IMR-90 (cell line): ENCODE measurements at regions not wholly inside any gene's neighbourhood (a gene's known extent, or its start where the extent isn't known, plus 50 kb on each side); places are given as distances from the start of the nearest gene placed in this dataset.

Experiments used
- ATAC-seq: fragments of 200-7000 bp; cut with Tn5 transposase; 2 replicates; pipeline ENCODE4 v1.9.1; 2020; ENCODE audit warnings: low read depth, mild to moderate bottlenecking, moderate library complexity
- BruUV-seq: library from RNA; stranded (reverse); fragments of 400-500 nt; replicated peaks from 2 replicates; lab custom pipeline; 2021; lab: Mats Ljungman, UMichigan
- CTCF ChIA-PET: fragments of 300-600 bp; formaldehyde crosslinking; extraction: SDS; loops from one replicate; lab custom pipeline; 2021; ENCODE audit warnings: antibody characterized with exemption; lab: Yijun Ruan, JAX
- POLR2A ChIA-PET: fragments of 300-600 bp; sonication (Branson Sonifier 250); formaldehyde crosslinking; loops from one replicate; lab custom pipeline; 2022; ENCODE audit warnings: antibody characterized with exemption; ENCODE audit not compliant: unreplicated experiment; lab: Charles Lee
- DNase-seq: peaks from one replicate; pipeline ENCODE4 v3.0.0; 2013
- H2AFZ ChIP-seq: replicated peaks from 2 replicates; pipeline ENCODE3; 2013; ENCODE audit warnings: low read length, mild to moderate bottlenecking; ENCODE audit not compliant: poor library complexity
- H2AK5ac ChIP-seq: 2 replicates; pipeline ENCODE4 v1.6.1; 2013; ENCODE audit warnings: low read depth, low read length, inconsistent platforms
- H2AK9ac ChIP-seq: replicated peaks from 2 replicates; pipeline ENCODE3; 2013; ENCODE audit warnings: mild to moderate bottlenecking, low read depth, low read length, moderate library complexity; ENCODE audit not compliant: poor library complexity
- H2BK120ac ChIP-seq: 2 replicates; pipeline ENCODE4 v1.6.1; 2013; ENCODE audit warnings: low read depth, low read length, inconsistent platforms
- H2BK15ac ChIP-seq: 3 replicates; pipeline ENCODE4 v1.6.1; 2013; ENCODE audit warnings: low read depth, low read length, inconsistent platforms
- H2BK20ac ChIP-seq: 2 replicates; pipeline ENCODE4 v1.6.1; 2013; ENCODE audit warnings: low read depth, mild to moderate bottlenecking, inconsistent platforms, low read length, moderate library complexity
- H2BK5ac ChIP-seq: 2 replicates; pipeline ENCODE4 v1.6.1; 2013; ENCODE audit warnings: mild to moderate bottlenecking, low read depth, low read length, inconsistent platforms; ENCODE audit not compliant: poor library complexity, severe bottlenecking
- H3K14ac ChIP-seq: replicated peaks from 2 replicates; pipeline ENCODE4 v1.6.1; 2013; ENCODE audit warnings: low read depth, low read length, inconsistent platforms
- H3K18ac ChIP-seq: 2 replicates; pipeline ENCODE4 v1.6.1; 2013; ENCODE audit warnings: low read depth, low read length, control low read depth
- H3K23ac ChIP-seq: 2 replicates; pipeline ENCODE4 v1.6.1; 2013; ENCODE audit warnings: low read depth, low read length, inconsistent platforms
- H3K27ac ChIP-seq: 2 replicates; pipeline ENCODE4 v1.5.1; 2013; ENCODE audit warnings: mild to moderate bottlenecking, control low read depth, low read length; ENCODE audit not compliant: insufficient read depth
- H3K27me3 ChIP-seq: 2 replicates; pipeline ENCODE4 v1.6.1; 2013; ENCODE audit warnings: low read length; ENCODE audit not compliant: control insufficient read depth, insufficient read depth
- H3K36me3 ChIP-seq: 2 replicates; pipeline ENCODE4 v1.6.1; 2013; ENCODE audit warnings: low read length, mixed read lengths; ENCODE audit not compliant: control insufficient read depth, insufficient read depth
- H3K4ac ChIP-seq: 2 replicates; pipeline ENCODE4 v1.6.1; 2013; ENCODE audit warnings: low read depth, low read length, inconsistent platforms
- H3K4me1 ChIP-seq: 2 replicates; pipeline ENCODE4 v1.6.1; 2013; ENCODE audit warnings: low read length, mixed read lengths; ENCODE audit not compliant: control insufficient read depth, insufficient read depth
- H3K4me2 ChIP-seq: 2 replicates; pipeline ENCODE4 v1.6.1; 2013; ENCODE audit warnings: low read depth, mild to moderate bottlenecking, control low read depth, low read length, moderate library complexity
- H3K4me3 ChIP-seq: 2 replicates; pipeline ENCODE4 v1.5.1; 2013; ENCODE audit warnings: low read depth, mild to moderate bottlenecking, control low read depth, low read length, moderate library complexity; ENCODE audit not compliant: insufficient read depth
- H3K56ac ChIP-seq: 2 replicates; pipeline ENCODE4 v1.6.1; 2013; ENCODE audit warnings: low read length, inconsistent platforms; ENCODE audit not compliant: insufficient read depth; ENCODE audit errors: extremely low read depth
- H3K79me1 ChIP-seq, 2 experiments: 2 replicates each; pipeline ENCODE4 v1.6.1; 2013; ENCODE audit warnings: low read length in 2 of 2, inconsistent platforms in 1 of 2, low read depth in 1 of 2
- H3K9ac ChIP-seq: 2 replicates; pipeline ENCODE4 v1.6.1; 2013; ENCODE audit warnings: low read depth, low read length, control low read depth
- H3K9me1 ChIP-seq: 2 replicates; pipeline ENCODE4 v1.6.1; 2013; ENCODE audit warnings: low read length, inconsistent platforms; ENCODE audit not compliant: insufficient read depth
- H3K9me3 ChIP-seq: 2 replicates; pipeline ENCODE4 v1.6.1; 2013; ENCODE audit warnings: low read length; ENCODE audit not compliant: control insufficient read depth, insufficient read depth
- H4K20me1 ChIP-seq: 2 replicates; pipeline ENCODE4 v1.6.1; 2013; ENCODE audit warnings: low read length, inconsistent platforms; ENCODE audit not compliant: insufficient read depth
- H4K5ac ChIP-seq: 2 replicates; pipeline ENCODE4 v1.6.1; 2013; ENCODE audit warnings: mild to moderate bottlenecking, low read depth, low read length, control low read depth
- H4K8ac ChIP-seq, 2 experiments: 2 replicates each; pipeline ENCODE4 v1.6.1; 2013; ENCODE audit warnings: low read depth in 2 of 2, low read length in 2 of 2, control low read depth in 1 of 2, inconsistent platforms in 1 of 2
- H4K91ac ChIP-seq: 2 replicates; pipeline ENCODE4 v1.6.1; 2013; ENCODE audit warnings: low read depth, low read length, inconsistent platforms; ENCODE audit not compliant: insufficient read depth
- BHLHE40 ChIP-seq: fragments of 150-350 bp; IDR thresholded peaks from 2 replicates; pipeline ENCODE4 v1.6.1; 2016; ENCODE audit warnings: mild to moderate bottlenecking, low read depth, low read length
- CEBPB ChIP-seq: IDR thresholded peaks from 2 replicates; pipeline ENCODE4 v1.6.1; 2012; ENCODE audit warnings: low read depth, low read length, improper control_type of control experiment
- CHD1 ChIP-seq: IDR thresholded peaks from 2 replicates; pipeline ENCODE4 v1.6.1; 2012; ENCODE audit warnings: low read depth, low read length, improper control_type of control experiment
- ELK1 ChIP-seq: fragments of 150-350 bp; IDR thresholded peaks from 2 replicates; pipeline ENCODE4 v1.6.1; 2016; ENCODE audit warnings: low read depth, mild to moderate bottlenecking, low read length, moderate library complexity, borderline replicate concordance
- FOS ChIP-seq: fragments of 150-350 bp; IDR thresholded peaks from 2 replicates; pipeline ENCODE4 v1.6.1; 2016; ENCODE audit warnings: low read depth, low read length
- MAFK ChIP-seq: IDR thresholded peaks from 2 replicates; pipeline ENCODE4 v1.6.1; 2012; ENCODE audit warnings: low read depth, low read length, improper control_type of control experiment
- MAZ ChIP-seq: IDR thresholded peaks from 2 replicates; pipeline ENCODE4 v1.6.1; 2012; ENCODE audit warnings: low read depth, mild to moderate bottlenecking, low read length, improper control_type of control experiment, moderate library complexity, borderline replicate concordance
- MXI1 ChIP-seq: IDR thresholded peaks from 2 replicates; pipeline ENCODE4 v1.6.1; 2012; ENCODE audit warnings: low read depth, mild to moderate bottlenecking, low read length, moderate library complexity, borderline replicate concordance
- NFE2L2 ChIP-seq: fragments of 150-350 bp; IDR thresholded peaks from 2 replicates; pipeline ENCODE4 v1.6.1; 2016; ENCODE audit warnings: low read depth, mild to moderate bottlenecking, low read length
- POLR2A ChIP-seq: IDR thresholded peaks from 2 replicates; pipeline ENCODE4 v1.6.1; 2012; ENCODE audit warnings: mild to moderate bottlenecking, low read depth, low read length
- RAD21 ChIP-seq: IDR thresholded peaks from 2 replicates; pipeline ENCODE4 v1.6.1; 2012; ENCODE audit warnings: low read length, improper control_type of control experiment
- RCOR1 ChIP-seq: IDR thresholded peaks from 2 replicates; pipeline ENCODE4 v1.6.1; 2012; ENCODE audit warnings: mild to moderate bottlenecking, low read length, improper control_type of control experiment; ENCODE audit not compliant: insufficient replicate concordance
- RFX5 ChIP-seq: IDR thresholded peaks from 2 replicates; pipeline ENCODE4 v1.8.0; 2012; ENCODE audit warnings: low read depth, mild to moderate bottlenecking, low read length, moderate library complexity
- SMC3 ChIP-seq: fragments of 150-350 bp; IDR thresholded peaks from 2 replicates; pipeline ENCODE4 v1.6.1; 2016; ENCODE audit warnings: low read depth, mild to moderate bottlenecking, antibody characterized with exemption, low read length, moderate library complexity
- USF2 ChIP-seq: fragments of 150-350 bp; IDR thresholded peaks from 2 replicates; pipeline ENCODE4 v1.6.1; 2017; ENCODE audit warnings: mild to moderate bottlenecking, antibody characterized with exemption, low read length, low read depth
- dilution Hi-C: fragments of 300-500 bp; cut with HindIII; formaldehyde crosslinking; loops from one replicate; pipeline ENCODE4 v1.14.3; 2018; ENCODE audit warnings: low sequenced_read_pairs; ENCODE audit not compliant: unreplicated experiment
- in situ Hi-C: fragments of 300-500 bp; cut with MboI; formaldehyde crosslinking; loops from 3 replicates; pipeline ENCODE4 v1.14.3; 2019; ENCODE audit warnings: low sequenced_read_pairs, inconsistent platforms, mixed read lengths
- intact Hi-C: fragments of 100-400 bp; cut with micrococcal nuclease; formaldehyde crosslinking; loops from 2 replicates; pipeline ENCODE4 v1.10.0; 2022
- TF ChIP-seq, protein P1 (sequence below): conservative IDR thresholded peaks from 2 replicates; pipeline ENCODE4 v1.5.1; 2012; ENCODE audit warnings: mild to moderate bottlenecking, low read depth, low read length, improper control_type of control experiment

DNA sequence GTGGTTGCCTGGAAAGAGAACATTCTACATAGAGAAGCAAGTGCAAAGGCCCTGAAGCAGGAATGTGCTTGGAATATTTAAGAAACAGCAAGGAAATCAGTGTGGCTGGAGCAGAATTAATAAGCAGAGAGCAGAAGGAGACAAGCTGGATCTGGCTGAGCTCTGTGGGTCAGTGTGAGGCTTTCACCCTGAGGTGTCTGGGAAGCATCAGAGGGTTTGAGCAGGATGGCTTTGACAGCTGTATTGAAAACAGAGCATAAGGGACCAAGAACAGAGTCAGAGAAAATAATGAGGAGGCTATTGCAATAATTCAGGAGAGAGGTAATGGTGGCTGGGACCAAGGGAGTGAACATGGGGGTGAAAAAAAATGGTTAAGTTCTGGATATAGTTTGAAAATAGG is 199.6 kb downstream of the NXPE2 start:
- H2AK5ac ChIP-seq: no peak overlapping the region
- no peak overlapping the region for H3K23ac ChIP-seq
- no peak overlapping the region for H2BK120ac ChIP-seq
- ATAC-seq (no peak), DNase-seq (no peak)
- dilution Hi-C loops: no loop called here
- TF ChIP-seq NFE2L2 (no peak), RFX5 (no peak), RCOR1 (no peak), MAZ (no peak), USF2 (no peak), CHD1 (no peak), ELK1 (no peak), SMC3 (no peak), MAFK (no peak), MXI1 (no peak), FOS (no peak), RAD21 (no peak), POLR2A (no peak), BHLHE40 (no peak), CEBPB (no peak)
- TF ChIP-seq, protein P1, sequence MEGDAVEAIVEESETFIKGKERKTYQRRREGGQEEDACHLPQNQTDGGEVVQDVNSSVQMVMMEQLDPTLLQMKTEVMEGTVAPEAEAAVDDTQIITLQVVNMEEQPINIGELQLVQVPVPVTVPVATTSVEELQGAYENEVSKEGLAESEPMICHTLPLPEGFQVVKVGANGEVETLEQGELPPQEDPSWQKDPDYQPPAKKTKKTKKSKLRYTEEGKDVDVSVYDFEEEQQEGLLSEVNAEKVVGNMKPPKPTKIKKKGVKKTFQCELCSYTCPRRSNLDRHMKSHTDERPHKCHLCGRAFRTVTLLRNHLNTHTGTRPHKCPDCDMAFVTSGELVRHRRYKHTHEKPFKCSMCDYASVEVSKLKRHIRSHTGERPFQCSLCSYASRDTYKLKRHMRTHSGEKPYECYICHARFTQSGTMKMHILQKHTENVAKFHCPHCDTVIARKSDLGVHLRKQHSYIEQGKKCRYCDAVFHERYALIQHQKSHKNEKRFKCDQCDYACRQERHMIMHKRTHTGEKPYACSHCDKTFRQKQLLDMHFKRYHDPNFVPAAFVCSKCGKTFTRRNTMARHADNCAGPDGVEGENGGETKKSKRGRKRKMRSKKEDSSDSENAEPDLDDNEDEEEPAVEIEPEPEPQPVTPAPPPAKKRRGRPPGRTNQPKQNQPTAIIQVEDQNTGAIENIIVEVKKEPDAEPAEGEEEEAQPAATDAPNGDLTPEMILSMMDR: no peak
- H4K8ac ChIP-seq: no peak overlapping the region
- no peak overlapping the region for H2AFZ ChIP-seq
- no TSS peak for BruUV-seq
- no peak overlapping the region for H3K4me2 ChIP-seq
- no peak overlapping the region for H3K27ac ChIP-seq
- H2BK5ac ChIP-seq: no peak overlapping the region
- no peak overlapping the region for H2AK9ac ChIP-seq
- H3K18ac ChIP-seq: no peak overlapping the region
- no peak overlapping the region for H2BK20ac ChIP-seq
- in situ Hi-C loops: no loop called here
- H3K56ac ChIP-seq: no peak overlapping the region
- CTCF ChIA-PET: interaction anchor here (0.7 kb wide), 1 partner anchor 1250 kb away, joined by 3 read pairs; no protein-coding TSS in a partner anchor
- no peaks in the 10 kb centered on the region for H3K4me1 ChIP-seq
- H4K20me1 ChIP-seq: no peaks in the 10 kb centered on the region
- no peak overlapping the region for H3K4ac ChIP-seq
- H3K4me3 ChIP-seq: no peak overlapping the region
- no peak overlapping the region for H2BK15ac ChIP-seq
- H4K5ac ChIP-seq: no peak overlapping the region
- no peak overlapping the region for H3K9ac ChIP-seq
- no peak overlapping the region for H3K14ac ChIP-seq
- H4K91ac ChIP-seq: no peak overlapping the region
- no peaks in the 10 kb centered on the region for H3K9me1 ChIP-seq
- POLR2A ChIA-PET: no interaction called here
- intact Hi-C loops: no loop called here
- H3K27me3 ChIP-seq: no peaks in the 10 kb centered on the region
- no peaks in the 10 kb centered on the region for H3K9me3 ChIP-seq
- H3K36me3 ChIP-seq: no peaks in the 10 kb centered on the region
- H3K79me1 ChIP-seq: no peaks in the 10 kb centered on the region
